ENCODE measurements at regions not wholly inside any gene's neighbourhood (a gene's known extent, or its start where the extent isn't known, plus 50 kb on each side); places are given as distances from the start of the nearest gene placed in this dataset.
"Not testable (repeated sequence)": the region's sequence is repeated elsewhere in the genome, so short reads cannot be mapped to it uniquely, and the experiment has no call there.

DNA sequence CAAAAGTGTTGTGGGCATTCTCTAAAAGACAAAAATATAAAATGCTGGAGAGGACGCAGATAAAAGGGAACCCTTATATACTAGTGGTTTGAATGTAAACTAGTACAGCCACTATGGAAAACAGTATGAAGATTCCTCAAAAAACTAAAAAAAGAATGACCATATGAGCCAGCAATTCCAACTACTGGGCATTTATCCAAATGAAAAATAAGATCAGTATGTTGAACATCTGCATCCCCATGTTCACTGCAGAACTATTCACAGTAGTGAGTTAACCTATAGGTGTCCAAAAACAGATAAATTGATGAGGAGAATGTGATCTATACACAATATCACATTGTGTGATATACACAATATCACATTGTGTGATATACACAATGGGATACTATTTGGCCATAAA, 1615.3 kb downstream of the PCDH18 start:
- DNase-seq (no peak), FAIRE-seq (no peak), ATAC-seq (no peak)
- no peaks in the 10 kb centered on the region for H3K9me3 ChIP-seq
- peaks cover 0 to 3% (median 0%) of the 10 kb centered on the region in 4 donors for H3K27me3 ChIP-seq
- no peak overlapping the region for H3K27ac ChIP-seq
- intact Hi-C loops (cut with DNase I) = no loop called here
- TF ChIP-seq, protein P1, sequence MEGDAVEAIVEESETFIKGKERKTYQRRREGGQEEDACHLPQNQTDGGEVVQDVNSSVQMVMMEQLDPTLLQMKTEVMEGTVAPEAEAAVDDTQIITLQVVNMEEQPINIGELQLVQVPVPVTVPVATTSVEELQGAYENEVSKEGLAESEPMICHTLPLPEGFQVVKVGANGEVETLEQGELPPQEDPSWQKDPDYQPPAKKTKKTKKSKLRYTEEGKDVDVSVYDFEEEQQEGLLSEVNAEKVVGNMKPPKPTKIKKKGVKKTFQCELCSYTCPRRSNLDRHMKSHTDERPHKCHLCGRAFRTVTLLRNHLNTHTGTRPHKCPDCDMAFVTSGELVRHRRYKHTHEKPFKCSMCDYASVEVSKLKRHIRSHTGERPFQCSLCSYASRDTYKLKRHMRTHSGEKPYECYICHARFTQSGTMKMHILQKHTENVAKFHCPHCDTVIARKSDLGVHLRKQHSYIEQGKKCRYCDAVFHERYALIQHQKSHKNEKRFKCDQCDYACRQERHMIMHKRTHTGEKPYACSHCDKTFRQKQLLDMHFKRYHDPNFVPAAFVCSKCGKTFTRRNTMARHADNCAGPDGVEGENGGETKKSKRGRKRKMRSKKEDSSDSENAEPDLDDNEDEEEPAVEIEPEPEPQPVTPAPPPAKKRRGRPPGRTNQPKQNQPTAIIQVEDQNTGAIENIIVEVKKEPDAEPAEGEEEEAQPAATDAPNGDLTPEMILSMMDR (IDR thresholded peaks at IDR 0.05) = no peak
- WGBS, 2 donors = 41 to 58% methylated on average over 1 of the region's 1 CpG
- H3K4me3 ChIP-seq = no peak overlapping the region
- no peaks in the 10 kb centered on the region for H3K4me1 ChIP-seq
- no peaks in the 10 kb centered on the region for H3K36me3 ChIP-seq

DNA sequence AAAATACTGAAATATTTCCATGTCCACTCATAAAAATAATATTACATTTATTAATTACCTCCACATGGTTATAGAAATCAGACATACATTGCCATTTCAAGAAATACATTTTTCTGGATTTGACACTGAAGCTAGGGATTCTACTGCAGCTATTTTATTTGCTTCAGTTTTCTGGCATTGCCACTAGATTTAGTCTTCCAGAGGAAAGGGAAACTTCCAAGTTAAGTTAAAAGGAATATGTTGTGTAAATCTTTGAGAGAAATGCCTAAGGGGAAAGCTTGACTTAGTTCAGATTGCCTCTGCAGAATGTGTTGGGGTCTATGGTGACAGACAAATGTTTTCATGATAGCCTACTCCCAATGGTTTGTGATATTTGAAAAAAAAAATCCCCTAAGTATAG, 1631.3 kb downstream of the PCDH18 start:
- no peaks in the 10 kb centered on the region for H3K36me3 ChIP-seq
- H3K27ac ChIP-seq = no peak overlapping the region
- H3K27me3 ChIP-seq = no peaks in the 10 kb centered on the region
- H3K4me3 ChIP-seq = no peak overlapping the region
- no peaks in the 10 kb centered on the region for H3K4me1 ChIP-seq
- DNase-seq (no peak), ATAC-seq (no peak), FAIRE-seq (no peak)
- H3K9me3 ChIP-seq = no peaks in the 10 kb centered on the region
- intact Hi-C loops (cut with DNase I) = no loop called here
- TF ChIP-seq, protein P1 (IDR thresholded peaks at IDR 0.05) = no peak

DNA sequence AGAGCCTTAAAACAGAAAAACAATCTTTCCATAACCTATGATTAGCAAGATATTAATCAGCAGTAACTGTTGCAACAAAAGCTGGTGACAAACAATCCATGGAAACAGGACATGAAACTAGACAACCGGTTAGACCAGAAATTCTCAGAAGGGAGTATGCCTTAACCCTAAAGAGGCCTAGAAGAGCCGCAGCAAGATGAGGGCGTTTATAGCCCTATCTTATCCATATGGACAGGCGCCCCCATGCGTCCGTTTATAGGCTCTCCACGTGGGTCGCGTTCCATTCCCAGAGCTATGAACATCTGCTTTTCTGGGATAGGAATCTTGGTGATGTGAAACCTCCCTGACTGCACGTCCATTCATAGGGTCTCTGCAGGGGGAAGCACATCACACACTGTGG, 1662.7 kb upstream of the PABPC4L start:
- H3K4me3 ChIP-seq; FAIRE-seq; intact Hi-C loops (cut with DNase I); H3K4me1 ChIP-seq; H3K9me3 ChIP-seq; H3K27ac ChIP-seq; H3K36me3 ChIP-seq; H3K27me3 ChIP-seq; ATAC-seq; DNase-seq: not testable (repeated sequence)
- WGBS, 2 donors = 21 to 23% methylated on average over 10 of the region's 10 CpGs

DNA sequence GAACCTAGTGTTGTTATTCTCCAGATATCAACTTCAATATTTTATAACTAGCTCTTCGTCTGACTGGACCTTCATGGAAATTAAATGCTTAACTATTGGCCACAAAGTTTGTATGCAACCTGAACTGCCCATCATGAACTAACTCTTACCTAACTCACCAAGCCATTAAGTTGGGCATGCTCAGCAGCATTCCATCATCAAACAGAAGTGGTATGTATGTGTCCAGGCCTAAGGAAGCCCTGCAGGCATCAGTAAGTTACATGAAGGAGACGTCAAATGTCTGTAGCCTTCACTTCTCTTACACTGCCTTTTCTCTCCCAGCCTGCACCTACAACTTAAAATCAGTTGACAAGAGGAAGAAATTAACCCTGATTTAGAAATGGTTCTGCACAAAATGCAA, 1639.2 kb upstream of the PABPC4L start:
- 54 to 82% methylated on average over 2 of the region's 2 CpGs for whole genome bisulfite sequencing, 2 donors
- no peak for FAIRE-seq
- Histone ChIP-seq H3K36me3 (no peaks in the 10 kb centered on the region), H3K27ac (no peak overlapping the region), H3K27me3 (no peaks in the 10 kb centered on the region), H3K4me3 (no peak overlapping the region), H3K4me1 (no peaks in the 10 kb centered on the region), H3K9me3 (no peaks in the 10 kb centered on the region)
- intact Hi-C loops (cut with DNase I) = no loop called here
- ATAC-seq = no peak
- TF ChIP-seq, protein P1 (IDR thresholded peaks at IDR 0.05) = no peak
- no peak for DNase-seq

DNA sequence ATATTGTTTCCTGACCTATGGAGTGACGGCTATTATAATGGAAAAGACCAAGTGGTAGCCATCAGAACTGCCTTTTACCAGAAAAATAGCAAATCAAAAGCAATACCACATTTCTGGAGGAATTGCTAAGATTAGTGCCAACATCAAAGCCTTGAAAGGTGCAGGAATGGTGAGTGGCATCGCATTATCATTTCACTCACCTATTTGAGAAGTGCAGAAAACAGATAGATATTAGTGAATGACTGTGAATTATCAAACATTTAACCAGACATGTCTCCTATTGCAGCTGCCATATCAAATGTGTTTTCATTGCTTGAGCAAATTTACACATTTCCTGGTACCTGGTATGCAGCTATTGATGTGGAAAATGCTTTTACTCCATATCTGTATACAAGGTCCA, 1638.1 kb upstream of the PABPC4L start:
- no peak overlapping the region for H3K27ac ChIP-seq
- no peak overlapping the region for H3K4me3 ChIP-seq
- H3K4me1 ChIP-seq = no peaks in the 10 kb centered on the region
- TF ChIP-seq, protein P1 (IDR thresholded peaks at IDR 0.05) = no peak
- FAIRE-seq (no peak), DNase-seq (no peak), ATAC-seq (no peak)
- intact Hi-C loops (cut with DNase I) = no loop called here
- H3K9me3 ChIP-seq = no peaks in the 10 kb centered on the region
- H3K36me3 ChIP-seq = no peaks in the 10 kb centered on the region
- no peaks in the 10 kb centered on the region for H3K27me3 ChIP-seq
- 67 to 78% methylated on average over 2 of the region's 2 CpGs for WGBS, 2 donors

DNA sequence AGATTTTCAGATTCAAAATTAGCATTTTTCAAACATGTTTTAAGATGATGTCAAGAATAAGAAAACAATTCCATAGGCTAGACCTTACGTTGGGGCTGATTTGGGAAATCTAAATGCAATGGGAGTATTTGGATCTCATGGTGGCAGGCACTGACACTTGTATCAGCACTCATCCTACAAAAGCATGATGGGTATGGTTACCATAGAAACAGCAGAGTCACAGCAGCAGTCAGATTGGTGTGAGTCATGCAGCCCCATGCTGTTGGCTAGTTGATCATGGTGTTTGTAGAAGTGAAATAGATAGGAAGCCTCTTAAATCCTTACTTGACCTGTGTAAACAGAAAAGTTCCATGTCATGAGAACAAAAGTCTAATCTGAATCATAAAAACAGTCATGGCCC, 1637.3 kb upstream of the PABPC4L start:
- no peaks in the 10 kb centered on the region for H3K27me3 ChIP-seq
- H3K4me1 ChIP-seq = no peaks in the 10 kb centered on the region
- peak in 1 of 4 donors; percentile 47 for ATAC-seq
- FAIRE-seq = no peak
- no peak overlapping the region for H3K4me3 ChIP-seq
- no peaks in the 10 kb centered on the region for H3K36me3 ChIP-seq
- H3K27ac ChIP-seq = no peak overlapping the region
- H3K9me3 ChIP-seq = no peaks in the 10 kb centered on the region
- intact Hi-C loops (cut with DNase I) = no loop called here
- TF ChIP-seq, protein P1 (IDR thresholded peaks at IDR 0.05) = no peak
- DNase-seq = no peak
- 45 to 57% methylated on average over 1 of the region's 1 CpG for WGBS, 2 donors
